ENCODE measurements at regions not wholly inside any gene's neighbourhood (a gene's known extent, or its start where the extent isn't known, plus 50 kb on each side); places are given as distances from the start of the nearest gene placed in this dataset.

GRCh38 chrX:11965436-11965835 lies 172.8 kb upstream of the FRMPD4 start:
- TF ChIP-seq, protein P1, sequence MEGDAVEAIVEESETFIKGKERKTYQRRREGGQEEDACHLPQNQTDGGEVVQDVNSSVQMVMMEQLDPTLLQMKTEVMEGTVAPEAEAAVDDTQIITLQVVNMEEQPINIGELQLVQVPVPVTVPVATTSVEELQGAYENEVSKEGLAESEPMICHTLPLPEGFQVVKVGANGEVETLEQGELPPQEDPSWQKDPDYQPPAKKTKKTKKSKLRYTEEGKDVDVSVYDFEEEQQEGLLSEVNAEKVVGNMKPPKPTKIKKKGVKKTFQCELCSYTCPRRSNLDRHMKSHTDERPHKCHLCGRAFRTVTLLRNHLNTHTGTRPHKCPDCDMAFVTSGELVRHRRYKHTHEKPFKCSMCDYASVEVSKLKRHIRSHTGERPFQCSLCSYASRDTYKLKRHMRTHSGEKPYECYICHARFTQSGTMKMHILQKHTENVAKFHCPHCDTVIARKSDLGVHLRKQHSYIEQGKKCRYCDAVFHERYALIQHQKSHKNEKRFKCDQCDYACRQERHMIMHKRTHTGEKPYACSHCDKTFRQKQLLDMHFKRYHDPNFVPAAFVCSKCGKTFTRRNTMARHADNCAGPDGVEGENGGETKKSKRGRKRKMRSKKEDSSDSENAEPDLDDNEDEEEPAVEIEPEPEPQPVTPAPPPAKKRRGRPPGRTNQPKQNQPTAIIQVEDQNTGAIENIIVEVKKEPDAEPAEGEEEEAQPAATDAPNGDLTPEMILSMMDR (conservative IDR thresholded peaks at IDR 0.05 in 1 of 2, IDR thresholded peaks at IDR 0.05 in 1 of 2; ENCODE audit: low read depth in 1 of 2, low read length in 2 of 2): no peak
- no peak for TF ChIP-seq EZH2 (IDR thresholded peaks at IDR 0.05; ENCODE audit: low read length, missing control alignments)

All from fibroblast of lung (primary cell).